B cell (primary cell): ENCODE measurements at regions not wholly inside any gene's neighbourhood (a gene's known extent, or its start where the extent isn't known, plus 50 kb on each side); places are given as distances from the start of the nearest gene placed in this dataset.

Source experiments
- ATAC-seq: fragments of 200-7000 bp; cut with Tn5 transposase; one replicate; pipeline ENCODE4 v1.10.0; 2021; ENCODE audit warnings: low read depth, mild to moderate bottlenecking, moderate number of reproducible peaks, moderate library complexity
- CTCF ChIA-PET: fragments of 350-600 bp; sonication (Branson Sonifier 250); formaldehyde crosslinking; loops from one replicate; lab custom pipeline; 2021; ENCODE audit warnings: antibody characterized with exemption, inconsistent platforms; lab: Charles Lee
- POLR2A ChIA-PET: fragments of 350-600 bp; sonication (Branson Sonifier 250); formaldehyde crosslinking; loops from one replicate; lab custom pipeline; 2021; ENCODE audit warnings: antibody characterized with exemption; lab: Charles Lee
- DNase-seq: peaks from one replicate; pipeline ENCODE4 v3.0.0; 2013
- H2AFZ ChIP-seq: 2 replicates; pipeline ENCODE4 v1.6.1; 2012; ENCODE audit warnings: mild to moderate bottlenecking, low read depth, low read length; ENCODE audit not compliant: insufficient read depth, poor library complexity, severe bottlenecking
- H3K27ac ChIP-seq, 2 donors: 1 replicate in 1 of 2; 2 replicates in 1 of 2; pipeline ENCODE4 v1.5.1; 2012 to 2013; ENCODE audit warnings: low read length in 2 of 2, mild to moderate bottlenecking in 2 of 2, moderate library complexity in 1 of 2
- H3K27me3 ChIP-seq, 4 experiments: fragments of 200-600 bp in 1 of 4; sonication (generic) in 1 of 4; replicated peaks in 1 of 4; 1 replicate in 2 of 4; 2 replicates in 2 of 4; pipeline versions ENCODE4 v1.6.1 to v1.7.0; 2013 to 2016; ENCODE audit warnings: low read length in 3 of 4, mild to moderate bottlenecking in 2 of 4, mixed read lengths in 1 of 4, moderate library complexity in 1 of 4; ENCODE audit not compliant: insufficient read depth in 4 of 4, control insufficient read depth in 3 of 4; ENCODE audit errors: control extremely low read depth in 1 of 4
- H3K36me3 ChIP-seq, 2 experiments: replicated peaks in 1 of 2; 1 replicate in 1 of 2; 2 replicates in 1 of 2; pipeline versions ENCODE4 v1.6.1 to v1.7.1; 2013; ENCODE audit warnings: low read length in 1 of 2; ENCODE audit not compliant: insufficient read depth in 2 of 2, control insufficient read depth in 1 of 2; ENCODE audit errors: control extremely low read depth in 1 of 2, extremely low read depth in 1 of 2
- H3K4me1 ChIP-seq, 2 donors: fragments of 200-600 bp in 1 of 2; sonication (generic) in 1 of 2; 1 replicate in 1 of 2; 2 replicates in 1 of 2; pipeline versions ENCODE4 v1.5.1 to v1.6.1; 2013 to 2017; ENCODE audit warnings: low read length in 2 of 2; ENCODE audit not compliant: control insufficient read depth in 2 of 2, insufficient read depth in 2 of 2
- H3K4me2 ChIP-seq: replicated peaks from 2 replicates; pipeline ENCODE3; 2012; ENCODE audit warnings: mild to moderate bottlenecking, low read depth, low read length; ENCODE audit not compliant: poor library complexity, severe bottlenecking
- H3K4me3 ChIP-seq, 5 experiments: fragments of 200-600 bp in 1 of 5; sonication (generic) in 1 of 5; 1 replicate in 3 of 5; 2 replicates in 2 of 5; pipeline versions ENCODE4 v1.5.1 to v1.7.0; 2011 to 2016; ENCODE audit warnings: low read length in 4 of 5, mild to moderate bottlenecking in 4 of 5, low read depth in 2 of 5, control low read depth in 1 of 5, moderate library complexity in 1 of 5; ENCODE audit not compliant: insufficient read depth in 1 of 5; ENCODE audit errors: control extremely low read depth in 1 of 5, extremely low read depth in 1 of 5
- H3K79me2 ChIP-seq: fragments of 200-600 bp; sonication (generic); one replicate; pipeline ENCODE4 v1.6.0; 2016; ENCODE audit warnings: low read length; ENCODE audit not compliant: control insufficient read depth, insufficient read depth
- H3K9ac ChIP-seq: fragments of 200-600 bp; sonication (generic); 2 replicates; pipeline ENCODE4 v1.6.1; 2017; ENCODE audit warnings: mild to moderate bottlenecking, low read length, moderate library complexity
- H3K9me3 ChIP-seq, 3 donors: one replicate each; pipeline versions ENCODE4 v1.6.1 to v1.7.1; 2013; ENCODE audit warnings: low read length in 2 of 3; ENCODE audit not compliant: control insufficient read depth in 2 of 3, insufficient read depth in 1 of 3; ENCODE audit errors: control extremely low read depth in 1 of 3
- H4K20me1 ChIP-seq: 2 replicates; pipeline ENCODE4 v1.6.0; 2012; ENCODE audit warnings: mild to moderate bottlenecking, low read length; ENCODE audit not compliant: insufficient read depth, control insufficient read depth, poor library complexity, severe bottlenecking
- H3K27ac Mint-ChIP-seq: one replicate; pipeline ENCODE4 v1.8.0; 2021; ENCODE audit warnings: mixed read lengths
- H3K27me3 Mint-ChIP-seq: one replicate; pipeline ENCODE4 v1.8.0; 2021; ENCODE audit warnings: mixed read lengths
- H3K4me1 Mint-ChIP-seq: one replicate; pipeline ENCODE4 v1.8.0; 2021; ENCODE audit warnings: mixed read lengths
- H3K4me3 Mint-ChIP-seq: one replicate; pipeline ENCODE4 v1.8.0; 2021; ENCODE audit warnings: mixed read lengths
- H3K9me3 Mint-ChIP-seq: one replicate; pipeline ENCODE4 v1.8.0; 2022; ENCODE audit warnings: mixed read lengths; ENCODE audit not compliant: insufficient read depth
- EZH2 ChIP-seq: IDR thresholded peaks from 2 replicates; pipeline ENCODE4 v1.6.1; 2012; ENCODE audit warnings: borderline replicate concordance, low read depth, mild to moderate bottlenecking, moderate library complexity, low read length; ENCODE audit not compliant: insufficient read depth, poor library complexity, severe bottlenecking
- WGBS: methylation state at CpG from one replicate; pipeline ENCODE4 v1.1.5; 2013; ENCODE audit warnings: missing lambda C conversion rate; ENCODE audit not compliant: insufficient coverage; 5-methylcytosine and 5-hydroxymethylcytosine counted together
- intact Hi-C: fragments of 100-400 bp; cut with micrococcal nuclease; formaldehyde crosslinking; loops from one replicate; pipeline ENCODE4 v1.10.0; 2022
- TF ChIP-seq, protein P1 (sequence below): fragments of 200-600 bp; IDR thresholded peaks from one replicate; pipeline ENCODE4 v1.8.0; 2022; ENCODE audit warnings: antibody characterized with exemption, mild to moderate bottlenecking

DNA sequence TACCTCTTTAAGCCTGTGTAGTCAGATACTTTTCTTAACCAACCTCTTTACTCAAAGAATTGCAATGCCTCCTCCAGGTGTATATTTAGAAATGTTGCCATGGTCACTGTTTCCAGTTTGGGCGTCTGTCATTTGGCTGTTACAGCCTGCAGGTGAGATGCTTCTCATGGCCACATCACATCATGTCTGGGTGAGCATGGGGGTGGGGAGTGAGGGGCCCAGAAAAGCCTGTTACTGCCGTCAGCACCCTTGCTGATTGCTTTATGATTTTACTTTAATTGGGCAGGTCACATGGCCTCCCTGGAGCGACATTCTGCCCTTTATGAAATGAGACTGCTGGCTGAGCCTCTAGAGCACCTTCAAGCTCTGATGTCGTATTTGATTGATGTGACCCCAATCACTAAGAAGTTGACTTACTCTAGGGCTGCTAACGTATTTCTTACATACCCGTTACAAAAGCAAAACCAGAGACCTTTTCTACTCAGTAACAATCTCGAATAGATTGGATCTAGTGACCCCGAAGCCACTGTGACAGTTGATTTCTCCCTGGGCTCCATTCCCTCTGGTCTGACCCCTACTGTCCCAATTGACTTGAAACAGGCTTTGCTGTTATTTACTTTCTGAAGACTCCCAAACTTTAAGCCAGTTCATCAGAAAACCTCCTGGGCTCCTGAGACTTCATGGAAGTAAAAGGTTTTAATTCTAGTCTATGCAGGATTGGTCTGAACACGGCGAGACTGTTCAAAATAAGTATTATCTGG lies 60.7 kb downstream of the OTUD1 start:
- Histone ChIP-seq H3K79me2 (no peaks in the 10 kb centered on the region), H3K9ac (no peak overlapping the region), H3K4me1 (no peaks in the 10 kb centered on the region), H3K4me3 (no peak overlapping the region), H3K27ac (no peak overlapping the region), H3K27me3 (peaks cover 0 to 2% (median 0%) of the 10 kb centered on the region in 4 experiments), H2AFZ (no peak overlapping the region), H3K36me3 (no peaks in the 10 kb centered on the region), H3K4me2 (no peak overlapping the region), H3K9me3 (no peaks in the 10 kb centered on the region), H4K20me1 (no peaks in the 10 kb centered on the region)
- Mint-ChIP-seq H3K4me3 (no peak overlapping the region), H3K4me1 (no peaks in the 10 kb centered on the region), H3K9me3 (no peaks in the 10 kb centered on the region), H3K27ac (no peak overlapping the region), H3K27me3 (no peaks in the 10 kb centered on the region)
- ATAC-seq, result no peak
- 80% methylated on average over 9 of the region's 10 CpGs for WGBS
- DNase-seq, result no peak
- TF ChIP-seq, protein P1, sequence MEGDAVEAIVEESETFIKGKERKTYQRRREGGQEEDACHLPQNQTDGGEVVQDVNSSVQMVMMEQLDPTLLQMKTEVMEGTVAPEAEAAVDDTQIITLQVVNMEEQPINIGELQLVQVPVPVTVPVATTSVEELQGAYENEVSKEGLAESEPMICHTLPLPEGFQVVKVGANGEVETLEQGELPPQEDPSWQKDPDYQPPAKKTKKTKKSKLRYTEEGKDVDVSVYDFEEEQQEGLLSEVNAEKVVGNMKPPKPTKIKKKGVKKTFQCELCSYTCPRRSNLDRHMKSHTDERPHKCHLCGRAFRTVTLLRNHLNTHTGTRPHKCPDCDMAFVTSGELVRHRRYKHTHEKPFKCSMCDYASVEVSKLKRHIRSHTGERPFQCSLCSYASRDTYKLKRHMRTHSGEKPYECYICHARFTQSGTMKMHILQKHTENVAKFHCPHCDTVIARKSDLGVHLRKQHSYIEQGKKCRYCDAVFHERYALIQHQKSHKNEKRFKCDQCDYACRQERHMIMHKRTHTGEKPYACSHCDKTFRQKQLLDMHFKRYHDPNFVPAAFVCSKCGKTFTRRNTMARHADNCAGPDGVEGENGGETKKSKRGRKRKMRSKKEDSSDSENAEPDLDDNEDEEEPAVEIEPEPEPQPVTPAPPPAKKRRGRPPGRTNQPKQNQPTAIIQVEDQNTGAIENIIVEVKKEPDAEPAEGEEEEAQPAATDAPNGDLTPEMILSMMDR, result no peak
- no peak for TF ChIP-seq EZH2
- ChIA-PET CTCF (interaction anchor here (0.7 to 1.1 kb wide), 5 partner anchors 9 to 187 kb away, joined by 3 to 4 read pairs (median 3); no protein-coding TSS in a partner anchor), POLR2A (no interaction called here)
- intact Hi-C loops, result no loop called here

DNA sequence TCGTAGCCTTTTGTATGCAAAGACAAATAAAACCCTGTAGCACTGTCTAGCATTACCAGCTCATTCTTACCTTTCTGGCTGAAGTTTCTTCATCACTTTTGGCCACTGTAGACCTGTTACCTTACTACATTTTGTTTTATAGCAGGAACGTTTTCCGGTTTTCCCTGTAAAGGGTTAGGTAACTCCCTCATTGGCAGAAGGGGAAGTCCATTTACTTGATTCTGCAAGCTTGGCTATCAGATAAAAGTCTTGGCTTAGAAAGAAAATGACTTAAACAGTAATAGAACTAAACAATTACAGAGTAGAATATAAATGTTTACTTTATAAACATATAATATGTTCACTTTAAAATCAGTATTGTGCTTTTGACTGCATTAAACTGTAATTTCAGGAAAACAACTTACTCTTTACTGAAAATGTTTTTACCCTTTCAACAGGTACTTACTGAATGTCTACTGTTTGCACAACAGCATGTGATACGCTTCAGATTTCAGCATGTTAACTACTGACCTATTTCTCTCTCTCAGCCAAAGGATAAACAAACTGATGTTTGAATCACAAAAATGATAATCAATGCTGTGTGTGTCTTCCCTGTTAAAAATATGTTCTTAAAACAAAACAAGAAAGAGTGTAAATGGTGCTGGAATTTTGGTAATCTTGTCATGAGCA lies 67.1 kb downstream of the OTUD1 start:
- H3K4me2 ChIP-seq, result no peak overlapping the region
- CTCF ChIA-PET, result no interaction called here

More for the DNA sequence above, 67.1 kb downstream of the OTUD1 start:
- no peak for ATAC-seq
- Histone ChIP-seq H3K27me3 (no peaks in the 10 kb centered on the region), H3K79me2 (no peaks in the 10 kb centered on the region), H3K27ac (no peak overlapping the region), H3K9ac (no peak overlapping the region), H2AFZ (no peak overlapping the region), H3K4me1 (no peaks in the 10 kb centered on the region), H3K36me3 (no peaks in the 10 kb centered on the region), H3K4me3 (no peak overlapping the region), H3K9me3 (no peaks in the 10 kb centered on the region), H4K20me1 (no peaks in the 10 kb centered on the region)
- no peak for DNase-seq
- intact Hi-C loops, result no loop called here
- Mint-ChIP-seq H3K27ac (no peak overlapping the region), H3K9me3 (no peaks in the 10 kb centered on the region), H3K27me3 (peaks cover 4% of the 10 kb centered on the region), H3K4me3 (no peak overlapping the region), H3K4me1 (no peaks in the 10 kb centered on the region)
- 100% methylated on average over 1 of the region's 4 CpGs for WGBS
- TF ChIP-seq, protein P1, result no peak
- no peak for TF ChIP-seq EZH2
- POLR2A ChIA-PET, result no interaction called here
